PFSK-1 (cell line): ENCODE measurements at regions not wholly inside any gene's neighbourhood (a gene's known extent, or its start where the extent isn't known, plus 50 kb on each side); places are given as distances from the start of the nearest gene placed in this dataset.

Source experiments
- FOXP2 ChIP-seq: optimal IDR thresholded peaks from 2 replicates; pipeline ENCODE3; 2011; ENCODE audit warnings: borderline replicate concordance, control low read depth, inconsistent platforms; ENCODE audit not compliant: insufficient read depth; ENCODE audit errors: extremely low read length, extremely low read depth
- POLR2AphosphoS5 ChIP-seq: IDR thresholded peaks from 2 replicates; pipeline ENCODE4 v1.6.1; 2012; ENCODE audit warnings: low read depth, mild to moderate bottlenecking, control low read depth, low read length, moderate library complexity
- REST ChIP-seq, 2 experiments: IDR thresholded peaks; 2 replicates each; pipeline versions ENCODE4 v1.6.1 to v1.8.0; 2011 to 2012; ENCODE audit warnings: low read depth in 2 of 2, low read length in 2 of 2, control low read depth in 1 of 2, inconsistent platforms in 1 of 2, mild to moderate bottlenecking in 1 of 2, moderate library complexity in 1 of 2; ENCODE audit not compliant: insufficient read depth in 1 of 2
- SIN3A ChIP-seq: IDR thresholded peaks from 2 replicates; pipeline ENCODE4 v1.6.1; 2012; ENCODE audit warnings: mild to moderate bottlenecking, low read length, moderate library complexity, borderline replicate concordance; ENCODE audit not compliant: insufficient read depth

- no peak for TF ChIP-seq POLR2AphosphoS5
- TF ChIP-seq REST (IDR thresholded peaks at IDR 0.05; ENCODE audit: insufficient read depth in 1 of 2, low read depth in 2 of 2, low read length in 2 of 2): no peak
- no peak for TF ChIP-seq SIN3A
- TF ChIP-seq FOXP2: no peak
Measured at GRCh38 chr2:204298404-204298803, 246.9 kb upstream of the PARD3B start.
